ENCODE measurements at regions not wholly inside any gene's neighbourhood (a gene's known extent, or its start where the extent isn't known, plus 50 kb on each side); places are given as distances from the start of the nearest gene placed in this dataset.
A peak's percentile ranks its signal among the peaks of the same experiment; 100 is the strongest.

DNA sequence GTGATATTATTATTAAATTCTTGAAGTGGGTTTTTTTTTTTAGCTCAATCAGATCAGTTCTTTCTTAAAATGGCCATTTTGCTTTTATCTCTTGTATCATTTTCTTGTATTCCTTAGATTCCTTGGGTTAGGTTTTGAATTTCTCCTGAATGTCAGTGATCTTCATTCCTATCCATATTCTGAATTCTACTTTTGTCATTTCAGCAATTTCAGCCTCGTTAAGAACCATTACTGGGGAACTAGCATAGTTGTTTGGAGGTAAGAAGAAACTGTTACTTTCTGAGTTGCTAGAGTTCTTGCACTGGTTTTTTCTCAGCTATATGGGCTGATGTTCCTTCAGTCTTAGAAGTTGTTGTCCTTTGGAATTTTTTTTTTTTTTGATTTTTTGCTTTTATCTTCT is 293.1 kb downstream of the MAP2K4 start:
- no peak for DNase-seq (ENCODE audit: low spot score in 2 of 2)
- in situ Hi-C loops (cut with MboI; ENCODE audit: low sequenced_read_pairs): no loop called here
- Histone ChIP-seq H3K36me3 (replicated peaks) (no peaks in the 10 kb centered on the region), H3K4me3 (no peak overlapping the region), H3K4me1 (no peaks in the 10 kb centered on the region), H3K27me3 (ENCODE audit: low read depth) (no peaks in the 10 kb centered on the region), H3K9me3 (no peaks in the 10 kb centered on the region)

DNA sequence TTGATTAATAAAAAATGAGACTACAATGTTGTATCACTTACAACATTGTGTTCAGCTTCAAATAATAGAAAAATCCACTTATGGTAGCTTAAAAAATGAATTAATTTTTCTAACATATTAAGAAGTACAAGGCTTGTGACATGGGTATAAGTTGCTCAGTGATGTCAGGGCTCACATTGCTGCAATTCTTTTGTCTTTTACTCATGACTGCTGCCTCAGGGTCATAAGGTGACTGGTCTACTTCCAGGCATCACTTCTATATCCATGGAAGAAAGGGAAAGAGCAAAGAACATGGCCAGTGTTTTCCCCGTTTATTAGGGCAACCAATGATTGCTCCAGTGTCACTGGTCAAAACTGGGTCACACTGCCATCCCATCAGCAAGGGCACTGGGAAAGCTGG is 295.3 kb downstream of the MAP2K4 start:
- Histone ChIP-seq H3K9me3 (no peaks in the 10 kb centered on the region), H3K27me3 (ENCODE audit: low read depth) (no peaks in the 10 kb centered on the region), H3K36me3 (replicated peaks) (no peaks in the 10 kb centered on the region), H3K4me3 (no peak overlapping the region), H3K4me1 (no peaks in the 10 kb centered on the region)
- in situ Hi-C loops (cut with MboI; ENCODE audit: low sequenced_read_pairs): no loop called here
- DNase-seq (ENCODE audit: low spot score in 2 of 2): no peak

DNA sequence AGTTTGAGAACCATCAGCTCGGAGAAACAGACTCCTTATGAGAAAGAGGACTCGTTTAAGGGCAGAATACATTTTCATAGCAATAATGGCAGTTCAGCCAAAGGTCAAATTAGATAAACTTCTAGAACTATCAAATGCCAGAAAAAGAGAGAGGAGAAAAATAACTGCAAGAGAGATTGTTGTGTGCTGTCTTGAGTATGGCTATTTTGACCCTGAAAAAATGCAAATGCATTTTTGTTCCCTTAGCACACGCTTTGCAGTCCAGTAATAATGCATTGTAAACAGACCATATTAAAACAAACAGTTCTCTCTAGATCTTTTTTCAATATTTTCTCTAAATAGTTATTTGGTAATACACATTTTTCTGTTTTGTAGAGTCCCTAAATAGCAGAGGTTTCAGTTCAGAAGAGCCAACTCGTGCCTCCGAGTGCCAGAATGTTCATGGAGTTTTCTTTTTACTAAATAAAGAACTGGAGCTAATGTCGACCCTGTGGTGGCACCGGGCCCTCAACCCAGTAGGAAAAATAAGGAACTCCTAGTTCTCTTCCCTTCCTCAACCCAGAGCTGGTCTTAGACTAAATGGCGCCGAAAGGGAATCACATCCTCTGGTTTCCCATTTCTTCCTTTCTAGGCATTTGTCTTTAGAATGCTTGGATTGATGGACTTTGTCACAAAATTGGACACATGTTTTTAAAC is 298.0 kb downstream of the MAP2K4 start:
- Histone ChIP-seq H3K36me3 (replicated peaks) (no peaks in the 10 kb centered on the region), H3K4me1 (no peaks in the 10 kb centered on the region), H3K4me3 (no peak overlapping the region), H3K9me3 (no peaks in the 10 kb centered on the region), H3K27me3 (ENCODE audit: low read depth) (no peaks in the 10 kb centered on the region)
- no peak for DNase-seq (ENCODE audit: low spot score in 2 of 2)
- in situ Hi-C loops (cut with MboI; ENCODE audit: low sequenced_read_pairs): no loop called here

DNA sequence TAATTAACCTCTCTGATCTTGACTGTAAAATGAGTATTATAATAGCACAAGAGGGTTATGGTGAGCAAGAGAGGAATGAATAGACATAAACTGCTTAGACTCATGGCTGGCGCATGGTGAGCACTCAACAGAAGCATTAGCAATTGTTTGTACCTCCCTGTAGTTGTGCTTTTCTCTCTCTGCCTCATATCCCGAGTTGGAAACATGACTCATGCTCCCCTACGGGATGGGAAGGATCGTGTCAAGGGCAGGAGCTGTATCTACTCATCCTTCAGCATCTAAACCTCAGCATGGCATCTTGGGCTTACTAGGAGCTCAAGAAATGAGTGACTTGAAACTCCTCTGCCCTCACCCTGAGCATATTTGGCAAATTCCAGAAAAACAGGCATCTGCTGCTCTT is 299.6 kb downstream of the MAP2K4 start:
- H3K27me3 ChIP-seq (ENCODE audit: low read depth): no peaks in the 10 kb centered on the region
- H3K36me3 ChIP-seq (replicated peaks): no peaks in the 10 kb centered on the region
- in situ Hi-C loops (cut with MboI; ENCODE audit: low sequenced_read_pairs): no loop called here
- no peak overlapping the region for H3K4me3 ChIP-seq
- H3K9me3 ChIP-seq: no peaks in the 10 kb centered on the region
- no peaks in the 10 kb centered on the region for H3K4me1 ChIP-seq
- no peak for DNase-seq (ENCODE audit: low spot score in 2 of 2)

DNA sequence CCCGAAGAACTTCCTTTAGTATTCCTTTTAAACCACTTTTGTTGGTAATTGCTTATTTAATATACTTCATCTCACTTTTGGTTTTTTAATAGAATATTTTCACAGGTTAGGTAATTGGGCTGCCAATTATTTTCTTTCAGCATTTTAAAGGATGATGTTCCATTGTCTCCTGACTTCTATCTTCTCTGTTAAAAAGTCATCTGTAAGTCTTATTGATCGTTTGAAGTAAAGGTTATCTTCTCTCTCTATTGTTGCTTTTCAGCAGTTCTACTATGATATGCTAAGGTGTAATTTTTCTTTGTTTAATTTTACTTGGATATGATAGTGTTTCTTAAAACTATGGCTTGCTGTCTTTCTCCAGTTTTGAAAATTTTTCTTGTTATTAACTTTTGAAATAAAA is 307.5 kb downstream of the MAP2K4 start:
- Histone ChIP-seq H3K27me3 (ENCODE audit: low read depth) (no peaks in the 10 kb centered on the region), H3K4me1 (no peaks in the 10 kb centered on the region), H3K36me3 (replicated peaks) (no peaks in the 10 kb centered on the region), H3K9me3 (no peaks in the 10 kb centered on the region), H3K4me3 (no peak overlapping the region)
- DNase-seq (ENCODE audit: low spot score in 2 of 2): no peak
- in situ Hi-C loops (cut with MboI; ENCODE audit: low sequenced_read_pairs): no loop called here

DNA sequence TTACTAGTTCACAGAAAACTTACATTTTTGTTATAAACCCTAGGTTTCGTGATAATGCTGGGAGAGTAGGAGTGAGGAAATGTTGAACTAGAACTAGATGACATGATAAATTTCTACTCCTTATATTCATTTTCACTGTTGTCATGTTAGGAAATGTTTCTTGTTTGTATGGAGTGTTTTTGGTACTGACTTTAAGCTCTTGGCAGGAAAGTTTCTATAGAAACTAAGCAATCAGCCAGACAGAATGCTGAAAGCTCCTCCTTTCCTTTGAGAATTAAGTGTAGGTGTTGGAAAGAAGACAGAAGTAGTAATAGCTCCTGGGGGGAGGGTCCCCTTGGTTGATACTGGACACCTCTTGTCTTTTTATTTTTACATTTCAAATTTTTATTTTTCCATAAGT is 309.8 kb downstream of the MAP2K4 start:
- Histone ChIP-seq H3K27me3 (ENCODE audit: low read depth) (no peaks in the 10 kb centered on the region), H3K4me3 (no peak overlapping the region), H3K4me1 (no peaks in the 10 kb centered on the region), H3K36me3 (replicated peaks) (no peaks in the 10 kb centered on the region), H3K9me3 (no peaks in the 10 kb centered on the region)
- in situ Hi-C loops (cut with MboI; ENCODE audit: low sequenced_read_pairs): no loop called here
- DNase-seq (ENCODE audit: low spot score in 2 of 2): no peak

DNA sequence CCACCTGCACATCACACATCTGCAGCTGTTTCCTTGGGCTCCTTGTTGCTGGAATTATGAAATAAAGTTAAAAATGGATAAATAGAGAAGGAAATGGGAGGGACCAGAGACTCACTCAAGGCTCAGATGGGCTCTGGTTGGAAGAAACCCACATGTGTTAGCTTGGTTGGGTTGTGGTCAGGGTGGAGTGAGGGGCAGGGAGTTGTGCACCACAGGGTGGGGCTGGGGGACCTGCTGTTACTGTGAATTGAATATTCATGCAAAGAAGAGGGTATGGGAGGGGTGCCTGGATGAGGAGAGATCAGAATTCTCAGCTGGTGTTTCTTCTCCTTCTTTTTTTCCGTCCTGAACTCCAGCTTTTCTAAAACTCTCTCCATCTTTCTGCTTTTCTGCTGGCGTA is 320.7 kb downstream of the MAP2K4 start:
- H3K4me1 ChIP-seq: no peaks in the 10 kb centered on the region
- no peaks in the 10 kb centered on the region for H3K9me3 ChIP-seq
- in situ Hi-C loops (cut with MboI; ENCODE audit: low sequenced_read_pairs): no loop called here
- no peak overlapping the region for H3K4me3 ChIP-seq
- H3K36me3 ChIP-seq (replicated peaks): no peaks in the 10 kb centered on the region
- no peaks in the 10 kb centered on the region for H3K27me3 ChIP-seq (ENCODE audit: low read depth)
- no peak for DNase-seq (ENCODE audit: low spot score in 2 of 2)

DNA sequence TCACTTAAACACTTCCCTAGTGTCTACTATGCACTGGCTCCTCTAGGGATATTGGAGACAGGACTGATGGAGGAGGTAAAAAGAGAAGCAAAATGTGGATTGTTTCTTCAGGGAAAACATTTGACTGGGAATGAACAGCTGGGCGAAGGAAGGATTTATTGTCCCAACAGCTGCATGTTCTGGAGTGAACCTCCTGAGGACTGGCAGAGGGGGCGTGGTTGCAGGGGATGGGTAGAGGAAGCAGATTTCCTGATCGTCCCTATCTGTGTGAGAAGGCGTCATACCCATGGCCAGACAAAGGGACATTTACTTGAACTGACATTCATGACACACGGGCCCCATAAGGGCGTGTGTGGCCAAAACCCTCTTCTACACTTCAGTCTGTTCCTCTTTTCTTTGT is 321.5 kb downstream of the MAP2K4 start:
- no peak for DNase-seq (ENCODE audit: low spot score in 2 of 2)
- in situ Hi-C loops (cut with MboI; ENCODE audit: low sequenced_read_pairs): no loop called here
- H3K27me3 ChIP-seq (ENCODE audit: low read depth): no peaks in the 10 kb centered on the region
- no peaks in the 10 kb centered on the region for H3K4me1 ChIP-seq
- H3K9me3 ChIP-seq: no peaks in the 10 kb centered on the region
- no peak overlapping the region for H3K4me3 ChIP-seq
- no peaks in the 10 kb centered on the region for H3K36me3 ChIP-seq (replicated peaks)

DNA sequence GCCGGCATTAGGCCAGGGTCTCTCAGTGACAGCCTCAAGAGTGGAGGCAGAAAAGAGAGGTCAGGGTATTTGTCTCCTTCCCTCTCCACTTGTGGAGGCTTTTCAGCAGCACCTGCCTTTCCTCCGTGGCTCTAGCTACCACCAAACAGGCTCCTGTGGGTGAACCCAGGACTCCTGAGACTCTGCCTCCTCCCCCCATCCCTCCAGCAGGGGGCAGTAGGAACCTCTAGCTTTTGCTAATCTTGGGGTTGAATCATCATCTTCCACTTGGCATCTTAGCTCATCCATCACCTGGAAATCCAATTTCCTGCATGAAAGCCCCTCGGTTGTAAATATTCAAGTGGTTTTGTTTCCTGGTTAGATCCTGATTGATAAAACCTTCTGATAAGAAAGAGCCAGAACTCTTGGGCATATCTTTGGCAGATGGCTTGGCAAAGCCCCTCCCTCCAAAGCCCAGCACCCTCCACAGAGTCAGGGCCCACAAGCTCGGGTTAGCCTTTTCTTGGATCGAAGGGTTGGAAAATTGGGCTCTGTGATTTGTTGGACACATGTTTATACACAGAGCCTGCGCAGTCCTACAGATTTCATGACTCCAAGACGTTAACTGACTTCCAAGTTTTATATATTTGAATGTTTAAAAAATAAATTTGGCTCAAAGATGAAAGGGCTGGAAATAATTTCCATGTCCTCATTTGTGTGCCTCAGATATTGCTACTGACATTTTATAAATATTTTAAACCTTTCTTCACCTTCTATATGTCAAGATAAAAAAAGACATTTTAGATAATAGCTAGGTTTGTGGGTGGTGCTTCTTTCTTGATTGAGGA is 322.1 kb downstream of the MAP2K4 start:
- Histone ChIP-seq H3K4me1 (no peaks in the 10 kb centered on the region), H3K4me3 (no peak overlapping the region), H3K9me3 (no peaks in the 10 kb centered on the region), H3K27me3 (ENCODE audit: low read depth) (no peaks in the 10 kb centered on the region), H3K36me3 (replicated peaks) (no peaks in the 10 kb centered on the region)
- in situ Hi-C loops (cut with MboI; ENCODE audit: low sequenced_read_pairs): no loop called here
- DNase-seq (ENCODE audit: low spot score in 2 of 2): peak in 1 of 2 experiments; percentile 64

DNA sequence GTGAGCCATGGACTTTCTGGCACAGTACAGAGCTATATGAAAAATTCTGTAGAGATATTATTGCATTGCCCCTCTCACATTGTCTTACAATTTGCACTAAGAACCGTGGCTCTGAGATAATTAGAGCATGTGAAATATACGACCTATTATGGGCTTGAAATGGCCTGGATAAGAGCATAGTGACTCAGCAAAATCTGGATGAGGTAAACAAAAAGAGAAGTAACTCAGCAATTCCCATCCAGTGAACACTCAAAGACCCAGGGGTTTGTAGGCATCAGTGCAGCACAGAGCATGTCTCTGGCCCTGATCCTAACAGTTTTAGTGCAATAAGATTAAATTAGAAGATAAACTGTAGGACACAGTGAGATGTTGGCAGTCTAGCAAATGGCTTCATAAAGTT is 317.2 kb upstream of the MYOCD start:
- Histone ChIP-seq H3K27me3 (ENCODE audit: low read depth) (no peaks in the 10 kb centered on the region), H3K9me3 (no peaks in the 10 kb centered on the region), H3K4me3 (no peak overlapping the region), H3K36me3 (replicated peaks) (no peaks in the 10 kb centered on the region), H3K4me1 (no peaks in the 10 kb centered on the region)
- no peak for DNase-seq (ENCODE audit: low spot score in 2 of 2)
- in situ Hi-C loops (cut with MboI; ENCODE audit: low sequenced_read_pairs): no loop called here

DNA sequence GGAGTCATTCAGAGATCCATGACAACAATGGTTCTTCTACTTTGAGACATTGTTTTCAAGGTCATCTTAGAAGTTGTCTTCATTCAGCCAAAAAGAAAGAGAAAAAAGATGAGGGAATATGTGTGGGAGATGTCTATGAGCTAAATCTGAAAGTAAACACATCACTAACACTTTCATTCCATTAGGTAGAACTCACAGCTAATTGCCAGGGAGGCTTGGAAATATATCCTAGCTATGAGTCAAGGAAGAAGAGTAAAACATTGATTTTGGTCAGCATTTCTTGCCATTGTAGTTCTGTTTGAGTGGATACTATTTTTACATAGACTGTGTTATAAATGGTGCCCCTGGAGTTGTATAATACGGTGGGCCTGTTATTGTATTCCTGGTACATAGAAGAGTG is 316.4 kb upstream of the MYOCD start:
- no peak for DNase-seq (ENCODE audit: low spot score in 2 of 2)
- in situ Hi-C loops (cut with MboI; ENCODE audit: low sequenced_read_pairs): no loop called here

DNA sequence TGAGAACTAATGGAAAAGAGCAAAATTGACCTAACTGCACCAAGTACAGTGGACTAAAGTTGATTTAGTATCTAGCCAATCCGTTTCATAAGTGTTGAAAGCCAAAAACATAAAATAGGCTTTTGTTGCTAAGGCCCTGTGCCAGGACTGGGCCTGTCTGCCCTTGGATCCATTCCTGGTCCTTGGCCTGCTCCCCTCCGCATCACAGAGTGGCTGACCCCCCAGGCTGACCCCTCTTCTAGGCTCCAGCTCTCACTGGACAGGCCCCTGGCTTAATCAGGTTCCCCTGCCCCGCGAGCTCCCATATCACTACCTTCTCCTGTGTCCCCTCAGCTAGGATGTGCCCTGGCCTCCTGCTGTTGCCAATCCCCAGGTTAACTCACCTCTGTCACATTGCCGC is 313.6 kb upstream of the MYOCD start:
- no peaks in the 10 kb centered on the region for H3K27me3 ChIP-seq (ENCODE audit: low read depth)
- in situ Hi-C loops (cut with MboI; ENCODE audit: low sequenced_read_pairs): no loop called here
- no peak overlapping the region for H3K4me3 ChIP-seq
- no peaks in the 10 kb centered on the region for H3K4me1 ChIP-seq
- H3K9me3 ChIP-seq: no peaks in the 10 kb centered on the region
- DNase-seq (ENCODE audit: low spot score in 2 of 2): no peak
- H3K36me3 ChIP-seq (replicated peaks): no peaks in the 10 kb centered on the region

More for the DNA sequence above, 316.4 kb upstream of the MYOCD start:
- Histone ChIP-seq H3K4me3 (no peak overlapping the region), H3K27me3 (ENCODE audit: low read depth) (no peaks in the 10 kb centered on the region), H3K36me3 (replicated peaks) (no peaks in the 10 kb centered on the region), H3K4me1 (no peaks in the 10 kb centered on the region), H3K9me3 (no peaks in the 10 kb centered on the region)

DNA sequence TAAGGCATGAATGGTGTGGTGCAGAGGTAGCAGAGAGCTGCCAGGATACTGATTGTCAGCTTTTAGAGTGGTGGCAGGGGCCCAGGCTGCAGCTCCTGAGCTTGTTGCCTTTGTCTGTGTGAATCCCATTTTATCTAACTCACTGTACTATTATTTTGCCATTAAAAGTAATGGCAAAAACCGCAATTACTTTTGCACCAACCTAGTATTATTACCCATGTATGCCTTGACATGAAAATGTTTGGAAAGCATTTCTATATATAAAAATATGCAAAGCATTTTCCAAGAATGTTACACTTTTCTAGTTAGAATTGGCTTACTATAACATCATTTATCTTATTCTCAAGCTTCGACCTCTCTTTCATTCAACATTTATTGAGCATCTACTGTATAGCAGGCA is 308.1 kb upstream of the MYOCD start:
- no peaks in the 10 kb centered on the region for H3K4me1 ChIP-seq
- no peaks in the 10 kb centered on the region for H3K36me3 ChIP-seq (replicated peaks)
- no peaks in the 10 kb centered on the region for H3K27me3 ChIP-seq (ENCODE audit: low read depth)
- no peak overlapping the region for H3K4me3 ChIP-seq
- in situ Hi-C loops (cut with MboI; ENCODE audit: low sequenced_read_pairs): no loop called here
- no peak for DNase-seq (ENCODE audit: low spot score in 2 of 2)
- H3K9me3 ChIP-seq: no peaks in the 10 kb centered on the region

DNA sequence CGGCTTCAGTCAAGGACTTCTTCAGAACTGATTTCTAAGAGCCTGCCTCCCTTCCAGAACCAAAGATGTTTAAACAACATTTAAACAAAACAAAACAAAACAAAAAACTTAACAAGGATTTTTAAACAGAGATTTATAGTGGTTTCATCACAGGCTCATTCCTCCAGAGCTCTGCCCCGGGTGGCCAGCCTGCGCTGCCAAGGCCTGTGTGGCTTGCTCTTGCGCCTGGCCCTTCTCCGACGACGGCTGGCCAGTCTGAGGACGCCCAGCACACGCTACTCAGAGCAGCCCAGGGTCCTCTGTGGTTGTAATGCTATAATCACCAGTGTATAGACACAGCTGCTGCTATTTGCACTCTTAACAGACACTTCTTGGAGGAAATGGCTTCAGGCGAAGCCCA is 307.2 kb upstream of the MYOCD start:
- Histone ChIP-seq H3K4me3 (no peak overlapping the region), H3K36me3 (replicated peaks) (no peaks in the 10 kb centered on the region), H3K27me3 (ENCODE audit: low read depth) (no peaks in the 10 kb centered on the region), H3K9me3 (no peaks in the 10 kb centered on the region), H3K4me1 (no peaks in the 10 kb centered on the region)
- no peak for DNase-seq (ENCODE audit: low spot score in 2 of 2)
- in situ Hi-C loops (cut with MboI; ENCODE audit: low sequenced_read_pairs): no loop called here
